ENCODE measurements at regions not wholly inside any gene's neighbourhood (a gene's known extent, or its start where the extent isn't known, plus 50 kb on each side); places are given as distances from the start of the nearest gene placed in this dataset.
"Not testable (repeated sequence)": the region's sequence is repeated elsewhere in the genome, so short reads cannot be mapped to it uniquely, and the experiment has no call there.

DNA sequence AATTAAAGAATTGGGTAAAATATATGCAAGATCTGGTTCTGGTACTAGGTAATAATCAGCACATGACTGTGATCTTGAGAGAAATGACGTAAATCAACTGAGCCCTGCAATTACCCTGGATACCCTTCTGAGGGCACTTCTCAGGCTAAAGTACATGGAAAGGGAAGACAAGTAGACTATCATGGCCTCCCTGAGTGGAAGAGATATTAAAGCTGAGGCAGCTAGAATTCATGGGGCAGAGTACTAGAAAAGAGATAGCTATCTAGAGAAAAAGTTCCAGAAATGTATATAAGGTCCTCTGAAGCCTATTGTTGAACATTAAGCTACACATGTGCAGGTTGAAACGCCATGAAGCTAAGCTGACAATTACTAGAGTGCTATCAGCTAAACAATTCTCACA is 249.6 kb downstream of the NKX6-1 start:
- H3K9me3 Mint-ChIP-seq: no peaks in the 10 kb centered on the region
- H3K27me3 Mint-ChIP-seq (ENCODE audit: insufficient read depth): peaks cover 5% of the 10 kb centered on the region
- H3K36me3 Mint-ChIP-seq (ENCODE audit: low read depth): no peaks in the 10 kb centered on the region
- DNase-seq (ENCODE audit: low spot score): no peak
- no peak overlapping the region for H3K27ac Mint-ChIP-seq
- H3K4me3 Mint-ChIP-seq: no peak overlapping the region
- intact Hi-C loops (cut with micrococcal nuclease): no loop called here
- no peaks in the 10 kb centered on the region for H3K4me1 Mint-ChIP-seq (ENCODE audit: low read depth)

DNA sequence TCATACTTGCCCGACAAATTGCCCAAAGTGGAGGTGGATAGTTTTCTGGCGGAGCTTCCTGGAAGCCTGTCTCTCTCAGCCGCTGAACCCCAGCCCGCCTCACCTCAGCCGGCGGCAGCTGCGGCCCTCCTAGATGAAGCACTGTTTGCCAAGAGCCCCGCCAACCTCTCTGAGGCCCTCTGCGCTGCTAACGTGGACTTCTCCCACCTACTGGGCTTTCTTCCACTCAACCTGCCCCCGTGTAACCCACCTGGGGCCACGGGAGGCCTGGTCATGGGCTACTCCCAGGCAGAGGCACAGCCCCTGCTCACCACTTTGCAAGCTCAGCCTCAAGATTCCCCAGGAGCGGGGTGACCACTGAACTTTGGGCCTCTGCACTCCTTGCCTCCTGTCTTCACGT is 254.1 kb downstream of the NKX6-1 start:
- H3K4me3 Mint-ChIP-seq; H3K27me3 Mint-ChIP-seq (ENCODE audit: insufficient read depth); H3K9me3 Mint-ChIP-seq; H3K4me1 Mint-ChIP-seq (ENCODE audit: low read depth); DNase-seq (ENCODE audit: low spot score); intact Hi-C loops (cut with micrococcal nuclease); H3K27ac Mint-ChIP-seq; H3K36me3 Mint-ChIP-seq (ENCODE audit: low read depth): not testable (repeated sequence)

DNA sequence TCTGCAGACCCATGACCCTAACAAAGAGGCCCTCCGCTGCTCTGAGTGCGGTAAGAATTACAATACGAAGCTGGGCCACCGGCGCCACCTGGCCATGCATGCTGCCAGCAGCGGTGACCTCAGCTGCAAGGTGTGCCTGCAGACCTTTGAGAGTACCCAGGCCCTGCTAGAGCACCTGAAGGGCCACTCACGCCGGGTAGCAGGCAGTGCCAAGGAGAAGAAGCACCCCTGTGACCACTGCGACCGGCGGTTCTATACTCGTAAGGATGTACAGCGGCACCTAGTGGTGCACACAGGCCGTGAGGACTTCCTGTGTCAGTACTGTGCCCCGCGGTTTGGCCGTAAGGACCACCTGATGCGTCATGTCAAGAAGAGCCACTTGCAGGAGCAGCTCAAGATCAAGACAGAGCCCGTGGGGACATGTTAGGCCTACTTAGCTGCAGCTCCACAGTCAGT is 254.7 kb downstream of the NKX6-1 start:
- intact Hi-C loops (cut with micrococcal nuclease); H3K36me3 Mint-ChIP-seq (ENCODE audit: low read depth); H3K27ac Mint-ChIP-seq; H3K9me3 Mint-ChIP-seq; DNase-seq (ENCODE audit: low spot score); H3K4me3 Mint-ChIP-seq; H3K27me3 Mint-ChIP-seq (ENCODE audit: insufficient read depth); H3K4me1 Mint-ChIP-seq (ENCODE audit: low read depth): not testable (repeated sequence)

DNA sequence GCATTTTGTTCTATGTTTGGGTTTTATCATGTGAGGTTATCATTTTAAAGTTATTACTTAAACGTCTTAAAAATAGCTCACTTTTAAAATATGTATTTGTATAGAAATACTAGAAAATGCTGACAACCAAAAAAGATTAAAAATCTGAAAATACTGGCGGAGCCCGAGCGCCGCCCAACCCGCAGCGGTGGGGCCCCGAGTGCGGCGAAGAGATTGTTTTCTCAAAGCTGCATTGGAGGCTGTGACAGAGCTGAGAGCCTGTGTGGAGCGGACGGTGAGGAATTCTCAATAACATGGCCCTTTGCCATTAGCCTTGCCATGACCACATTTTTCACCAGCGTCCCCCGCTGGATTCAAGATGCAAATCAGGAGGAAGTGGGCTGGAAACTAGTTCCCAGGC is 255.4 kb downstream of the NKX6-1 start:
- H3K4me1 Mint-ChIP-seq (ENCODE audit: low read depth): no peaks in the 10 kb centered on the region
- no peak overlapping the region for H3K27ac Mint-ChIP-seq
- DNase-seq (ENCODE audit: low spot score): no peak
- H3K27me3 Mint-ChIP-seq (ENCODE audit: insufficient read depth): peaks cover 2% of the 10 kb centered on the region
- peaks cover 6% of the 10 kb centered on the region for H3K9me3 Mint-ChIP-seq
- H3K36me3 Mint-ChIP-seq (ENCODE audit: low read depth): no peaks in the 10 kb centered on the region
- no peak overlapping the region for H3K4me3 Mint-ChIP-seq
- intact Hi-C loops (cut with micrococcal nuclease): no loop called here

DNA sequence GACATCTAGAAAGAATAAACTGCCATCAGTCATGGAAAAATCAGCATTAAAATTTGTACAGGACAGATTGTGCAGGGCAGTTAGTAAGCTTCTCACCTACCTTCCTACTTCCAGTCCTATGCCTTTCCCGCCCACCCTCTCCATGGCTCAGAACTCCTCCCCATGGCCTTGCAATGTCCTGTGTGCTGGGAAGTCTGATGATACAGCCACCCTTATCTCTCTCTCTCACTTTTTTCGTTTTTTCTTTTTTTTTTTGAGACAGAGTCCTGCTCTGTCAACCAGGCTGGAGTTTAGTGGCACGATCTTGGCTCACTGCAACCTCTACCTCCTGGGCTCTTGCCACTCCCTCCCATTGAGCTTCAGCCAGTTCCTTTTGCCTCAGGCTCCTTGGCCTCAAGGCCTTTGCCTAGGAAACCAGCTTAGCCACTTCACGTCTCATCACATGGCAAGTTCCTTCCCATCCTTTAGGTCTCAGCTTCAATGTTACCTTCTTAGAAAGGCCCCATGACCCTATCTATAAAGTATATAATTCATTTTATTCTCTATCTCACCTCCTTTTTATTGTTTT is 259.7 kb downstream of the NKX6-1 start:
- no peaks in the 10 kb centered on the region for H3K4me1 Mint-ChIP-seq (ENCODE audit: low read depth)
- H3K36me3 Mint-ChIP-seq (ENCODE audit: low read depth): no peaks in the 10 kb centered on the region
- no peak for DNase-seq (ENCODE audit: low spot score)
- intact Hi-C loops (cut with micrococcal nuclease): no loop called here
- H3K27ac Mint-ChIP-seq: no peak overlapping the region
- no peaks in the 10 kb centered on the region for H3K27me3 Mint-ChIP-seq (ENCODE audit: insufficient read depth)
- H3K9me3 Mint-ChIP-seq: peaks cover 6% of the 10 kb centered on the region
- H3K4me3 Mint-ChIP-seq: no peak overlapping the region

DNA sequence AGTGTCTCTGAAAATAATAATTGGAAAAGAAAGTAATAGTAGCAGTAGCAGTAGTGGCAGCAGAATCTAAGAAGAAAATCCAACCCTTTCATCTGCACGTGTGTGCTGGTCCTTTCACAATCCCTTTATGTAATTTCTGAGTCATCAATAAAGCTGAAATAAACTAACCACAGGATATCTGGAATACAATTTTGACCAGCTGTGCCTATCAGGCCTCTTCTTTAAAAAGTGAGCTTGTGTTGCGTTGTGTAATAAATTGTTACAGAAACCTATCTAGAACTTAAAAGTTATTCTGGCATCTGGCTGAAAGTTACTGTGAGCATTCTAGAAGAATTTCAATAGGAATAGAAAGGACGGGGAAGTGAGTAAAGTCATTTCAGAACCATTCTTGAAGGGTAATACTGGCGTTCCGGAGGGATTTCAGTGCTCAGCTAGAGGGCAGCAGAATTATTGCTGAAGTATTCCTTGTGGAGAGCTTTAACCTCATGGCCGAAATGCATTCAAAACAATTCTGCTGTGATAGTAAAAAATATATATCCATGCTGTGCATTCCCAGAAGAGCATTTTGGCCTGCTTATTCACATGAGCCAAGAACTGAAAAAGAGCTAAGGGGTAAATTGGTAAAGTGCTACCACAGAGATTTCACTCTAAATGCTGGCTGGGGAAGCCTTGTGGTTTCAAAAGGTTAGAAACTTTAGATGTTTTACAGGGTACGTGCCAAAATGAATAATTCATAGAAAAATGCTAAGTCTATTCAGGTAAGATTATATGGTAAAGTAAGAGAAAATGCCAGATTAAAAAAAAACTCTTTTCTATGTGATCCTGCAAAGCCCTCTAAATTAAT is 260.6 kb downstream of the NKX6-1 start:
- H3K36me3 Mint-ChIP-seq (ENCODE audit: low read depth): no peaks in the 10 kb centered on the region
- DNase-seq (ENCODE audit: low spot score): no peak
- no peaks in the 10 kb centered on the region for H3K4me1 Mint-ChIP-seq (ENCODE audit: low read depth)
- intact Hi-C loops (cut with micrococcal nuclease): no loop called here
- no peak overlapping the region for H3K27ac Mint-ChIP-seq
- no peaks in the 10 kb centered on the region for H3K27me3 Mint-ChIP-seq (ENCODE audit: insufficient read depth)
- peaks cover 6% of the 10 kb centered on the region for H3K9me3 Mint-ChIP-seq
- H3K4me3 Mint-ChIP-seq: no peak overlapping the region

DNA sequence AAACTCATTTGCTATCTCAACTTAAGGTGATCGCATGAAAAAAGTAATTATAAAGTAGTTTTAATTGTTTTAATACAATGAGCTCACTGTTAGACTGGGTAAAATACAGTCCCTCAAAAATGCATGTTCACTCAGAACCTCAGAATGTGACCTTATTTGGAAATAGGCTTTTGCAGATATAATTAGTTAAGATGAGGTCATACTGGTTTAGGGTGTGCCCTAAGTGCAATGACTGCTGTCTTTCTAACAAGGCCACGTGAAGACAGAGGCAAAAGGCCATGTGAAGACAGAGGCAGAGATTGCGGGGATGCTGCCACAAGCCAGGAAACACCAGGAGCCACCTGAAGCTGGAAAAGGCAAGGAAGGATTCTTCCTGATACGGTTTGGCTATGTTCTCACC is 262.1 kb downstream of the NKX6-1 start:
- intact Hi-C loops (cut with micrococcal nuclease): no loop called here
- no peak overlapping the region for H3K4me3 Mint-ChIP-seq

DNA sequence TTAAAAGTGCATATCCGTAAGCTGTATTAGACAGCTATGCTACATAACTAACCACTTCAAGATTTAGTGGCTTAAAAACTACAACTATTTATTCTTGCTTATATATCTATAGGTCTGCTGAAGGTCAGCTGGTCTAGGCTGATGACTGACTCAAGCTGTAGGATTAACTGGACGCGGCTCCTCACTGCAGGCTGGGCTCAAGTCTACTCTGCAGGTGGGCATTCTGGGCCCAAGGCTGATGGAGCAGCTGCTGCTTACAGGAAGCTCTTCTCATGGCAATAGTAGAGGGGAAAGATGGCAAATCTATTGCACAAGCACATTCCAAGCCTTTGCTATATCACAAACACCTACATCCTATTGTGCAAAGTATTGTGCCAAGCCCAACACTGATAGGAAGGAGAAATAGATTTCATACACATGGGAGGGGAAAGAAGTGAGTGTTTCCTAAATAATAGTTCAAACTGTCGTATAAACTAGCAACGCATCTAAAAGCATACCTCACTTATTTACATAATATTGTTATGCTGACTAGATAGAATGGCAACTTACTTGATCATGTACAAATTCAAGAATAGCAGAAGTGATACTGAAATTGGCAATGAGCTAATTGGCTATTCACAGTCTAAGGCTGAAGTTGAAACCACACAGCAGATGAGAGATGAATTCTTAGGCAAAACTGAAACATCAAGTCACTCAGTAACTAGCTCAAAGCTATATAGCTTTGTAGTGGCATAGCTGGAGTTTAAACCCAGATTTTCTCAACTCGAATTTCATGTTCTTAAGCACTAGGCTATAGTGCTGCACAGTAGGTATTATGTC is 263.8 kb downstream of the NKX6-1 start:
- no peak for DNase-seq (ENCODE audit: low spot score)
- Mint-ChIP-seq H3K27ac (no peak overlapping the region), H3K9me3 (no peaks in the 10 kb centered on the region), H3K4me1 (ENCODE audit: low read depth) (no peaks in the 10 kb centered on the region), H3K36me3 (ENCODE audit: low read depth) (no peaks in the 10 kb centered on the region), H3K4me3 (no peak overlapping the region), H3K27me3 (ENCODE audit: insufficient read depth) (no peaks in the 10 kb centered on the region)
- intact Hi-C loops (cut with micrococcal nuclease): no loop called here

More for the DNA sequence above, 262.1 kb downstream of the NKX6-1 start:
- Mint-ChIP-seq H3K4me1 (ENCODE audit: low read depth) (no peaks in the 10 kb centered on the region), H3K9me3 (peaks cover under 1% of the 10 kb centered on the region), H3K27ac (no peak overlapping the region), H3K36me3 (ENCODE audit: low read depth) (no peaks in the 10 kb centered on the region), H3K27me3 (ENCODE audit: insufficient read depth) (no peaks in the 10 kb centered on the region)
- DNase-seq (ENCODE audit: low spot score): no peak

DNA sequence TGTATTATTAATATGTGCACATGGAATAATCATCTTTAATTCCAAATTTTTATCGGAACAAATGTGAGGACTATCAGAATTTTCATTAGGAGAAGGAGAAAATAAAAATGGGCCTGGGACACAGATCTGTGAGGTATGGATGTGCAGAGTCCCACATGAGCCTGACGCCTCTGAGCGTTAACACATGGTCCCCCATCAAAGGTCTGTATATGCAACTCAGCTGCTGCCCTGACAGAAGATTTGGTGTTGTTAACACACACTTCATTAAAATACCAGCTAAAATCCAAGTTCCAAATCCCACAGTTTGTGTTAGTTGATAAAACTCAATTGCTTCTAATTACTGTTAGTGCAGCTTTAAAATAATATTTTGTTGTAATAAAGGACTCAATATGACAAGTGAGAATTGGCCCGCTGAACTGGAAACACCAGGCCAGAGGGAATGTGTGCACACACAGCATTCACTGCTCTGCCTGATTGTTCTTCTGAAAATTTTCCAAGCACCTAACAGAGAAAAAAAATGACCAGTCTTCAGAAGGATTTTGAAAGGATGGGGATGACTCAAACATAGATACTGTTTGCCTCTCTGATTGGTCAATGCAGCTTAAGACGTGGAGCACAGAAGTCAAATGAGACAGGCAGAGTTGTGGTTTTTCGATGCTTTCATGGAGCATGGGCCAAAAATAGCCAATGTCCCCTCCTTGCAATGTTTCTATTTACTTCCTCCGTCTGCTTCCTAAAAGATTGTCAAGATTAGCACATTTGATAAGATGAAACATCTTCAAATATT is 266.6 kb downstream of the NKX6-1 start:
- Mint-ChIP-seq H3K4me3 (no peak overlapping the region), H3K36me3 (ENCODE audit: low read depth) (no peaks in the 10 kb centered on the region), H3K27ac (no peak overlapping the region), H3K4me1 (ENCODE audit: low read depth) (no peaks in the 10 kb centered on the region), H3K9me3 (no peaks in the 10 kb centered on the region), H3K27me3 (ENCODE audit: insufficient read depth) (no peaks in the 10 kb centered on the region)
- no peak for DNase-seq (ENCODE audit: low spot score)
- intact Hi-C loops (cut with micrococcal nuclease): no loop called here

DNA sequence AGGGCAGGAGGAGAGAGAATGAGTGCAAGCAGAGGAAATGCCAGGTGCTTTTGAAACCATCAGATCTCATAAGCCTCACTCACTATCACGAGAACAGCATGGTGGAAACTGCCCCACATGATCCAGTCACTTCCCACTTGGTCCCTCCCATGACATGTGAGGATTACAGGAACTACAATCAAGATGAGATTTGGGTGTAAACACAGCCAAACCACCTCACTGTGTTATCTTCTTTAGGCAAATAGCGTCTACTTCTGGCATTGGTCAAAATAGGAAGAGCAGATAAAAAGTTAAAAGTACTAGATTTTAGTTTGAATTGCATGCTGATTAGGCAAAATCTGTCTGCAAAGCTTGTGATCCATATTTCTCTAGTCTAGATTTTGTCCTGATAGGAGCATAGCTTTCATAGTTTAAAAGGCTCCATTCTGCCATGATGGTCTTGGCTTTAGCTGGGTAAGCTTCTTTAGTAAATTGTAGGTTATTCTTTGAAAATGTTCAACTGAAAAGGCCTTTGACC is 267.5 kb downstream of the NKX6-1 start:
- intact Hi-C loops (cut with micrococcal nuclease): no loop called here
- H3K4me1 Mint-ChIP-seq (ENCODE audit: low read depth): no peaks in the 10 kb centered on the region
- no peak overlapping the region for H3K4me3 Mint-ChIP-seq
- no peak for DNase-seq (ENCODE audit: low spot score)
- H3K27me3 Mint-ChIP-seq (ENCODE audit: insufficient read depth): no peaks in the 10 kb centered on the region
- H3K9me3 Mint-ChIP-seq: no peaks in the 10 kb centered on the region
- no peak overlapping the region for H3K27ac Mint-ChIP-seq
- H3K36me3 Mint-ChIP-seq (ENCODE audit: low read depth): no peaks in the 10 kb centered on the region

DNA sequence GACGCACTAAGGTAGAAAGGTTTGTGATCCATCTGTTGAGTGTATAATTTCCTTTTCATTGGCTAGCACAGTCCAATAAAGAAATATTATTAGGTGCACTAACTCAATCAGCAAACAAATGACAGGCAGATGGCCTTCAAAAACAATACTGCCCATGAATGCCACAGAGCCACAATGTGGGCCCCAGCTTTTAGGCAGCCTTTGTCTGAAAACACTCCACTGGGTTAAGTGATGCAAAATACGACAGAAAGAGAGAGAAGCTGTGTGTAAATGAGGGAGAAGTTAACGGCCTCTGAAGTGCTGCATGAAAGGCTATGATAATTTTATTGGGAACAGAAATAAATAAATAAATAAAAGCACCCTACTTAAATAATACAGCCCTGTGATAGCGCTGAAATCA is 274.6 kb downstream of the NKX6-1 start:
- Mint-ChIP-seq H3K4me1 (ENCODE audit: low read depth) (no peaks in the 10 kb centered on the region), H3K27me3 (ENCODE audit: insufficient read depth) (no peaks in the 10 kb centered on the region), H3K36me3 (ENCODE audit: low read depth) (no peaks in the 10 kb centered on the region), H3K4me3 (no peak overlapping the region), H3K9me3 (no peaks in the 10 kb centered on the region), H3K27ac (no peak overlapping the region)
- intact Hi-C loops (cut with micrococcal nuclease): loop anchor here (5.0 kb wide), 1 partner anchor 643 kb away; no protein-coding TSS in a partner anchor
- DNase-seq (ENCODE audit: low spot score): no peak

DNA sequence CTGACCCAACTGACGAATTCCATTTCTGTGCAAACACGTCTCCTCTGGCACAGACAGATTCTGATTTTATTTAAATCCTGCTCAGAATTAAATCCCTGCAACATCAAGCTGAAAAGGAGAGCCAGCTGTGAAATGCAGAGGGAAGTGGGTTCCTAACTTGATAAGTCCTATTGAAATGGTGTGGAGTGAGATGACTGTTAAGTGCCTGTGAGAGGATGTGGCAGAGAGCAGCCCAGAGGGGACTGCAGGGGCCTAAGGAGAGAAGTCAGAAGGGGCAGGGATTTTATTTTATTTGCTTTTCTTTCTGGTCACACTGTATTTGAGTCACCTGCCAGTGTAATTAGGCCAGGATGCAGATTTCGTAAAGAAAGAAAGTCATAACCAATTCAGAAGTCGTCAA is 277.4 kb downstream of the NKX6-1 start:
- Mint-ChIP-seq H3K27me3 (ENCODE audit: insufficient read depth) (no peaks in the 10 kb centered on the region), H3K27ac (no peak overlapping the region), H3K9me3 (no peaks in the 10 kb centered on the region), H3K4me1 (ENCODE audit: low read depth) (no peaks in the 10 kb centered on the region), H3K36me3 (ENCODE audit: low read depth) (no peaks in the 10 kb centered on the region), H3K4me3 (no peak overlapping the region)
- intact Hi-C loops (cut with micrococcal nuclease): loop anchor here (5.0 kb wide), 1 partner anchor 646 kb away; no protein-coding TSS in a partner anchor
- no peak for DNase-seq (ENCODE audit: low spot score)

Data from activated T-helper 1 cell treated with anti-CD3 and anti-CD28 coated beads, Interleukin-12 subunit alpha, Interleukin-12 subunit beta, Interleukin-2, Interleukin-4 antibody, amounts not matched to agents 30 ng/mL and 10 ng/mL and 1 ng/mL, durations not matched to agents 14 hours and 24 hours and 36 hours (primary cell).